NCI-H187 (cell line): ENCODE measurements at regions not wholly inside any gene's neighbourhood (a gene's known extent, or its start where the extent isn't known, plus 50 kb on each side); places are given as distances from the start of the nearest gene placed in this dataset.

Source experiments
- DNase-seq, 2 experiments: peaks; one replicate each; lab custom pipeline; 2025; lab: John Stamatoyannopoulos, UW

DNA sequence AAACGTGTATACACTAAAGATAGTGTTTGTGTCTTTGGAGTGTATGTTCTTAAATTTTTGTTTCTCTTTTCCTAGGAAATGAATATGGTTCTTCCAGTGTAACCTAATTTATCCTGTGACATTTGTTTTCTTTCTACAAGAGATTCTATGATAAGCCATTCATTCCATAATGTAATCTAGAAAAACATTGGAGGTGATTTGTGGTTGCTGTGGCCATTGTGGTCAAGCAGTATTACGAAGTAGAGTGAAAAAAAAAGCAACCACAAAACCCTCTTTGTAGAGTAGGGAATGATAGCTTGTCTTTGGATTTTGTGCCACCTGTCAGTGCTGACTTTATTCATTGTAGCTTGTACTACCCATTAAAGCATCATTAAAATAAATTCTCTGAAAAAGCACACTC, 1209.6 kb downstream of the ZPLD1 start:
- DNase-seq, result no peak

DNA sequence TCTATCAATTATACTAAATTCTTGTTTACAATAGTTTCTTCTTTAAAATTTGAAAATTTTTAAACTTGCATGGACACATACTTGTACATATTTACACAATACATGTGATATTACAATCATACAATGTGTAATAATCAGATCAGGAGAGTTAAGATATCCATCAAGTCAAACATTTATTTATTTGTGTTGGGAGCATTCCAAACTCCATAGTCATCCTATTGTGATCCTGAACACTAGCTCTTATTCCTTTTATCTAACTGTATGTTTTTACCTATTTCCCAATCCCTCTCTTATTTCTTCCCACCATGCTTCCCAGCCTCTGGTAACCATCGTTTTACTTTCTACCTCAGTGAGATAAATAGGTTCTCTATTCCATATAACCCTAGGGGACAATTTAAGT, 1219.2 kb downstream of the ZPLD1 start:
- DNase-seq, result no peak

DNA sequence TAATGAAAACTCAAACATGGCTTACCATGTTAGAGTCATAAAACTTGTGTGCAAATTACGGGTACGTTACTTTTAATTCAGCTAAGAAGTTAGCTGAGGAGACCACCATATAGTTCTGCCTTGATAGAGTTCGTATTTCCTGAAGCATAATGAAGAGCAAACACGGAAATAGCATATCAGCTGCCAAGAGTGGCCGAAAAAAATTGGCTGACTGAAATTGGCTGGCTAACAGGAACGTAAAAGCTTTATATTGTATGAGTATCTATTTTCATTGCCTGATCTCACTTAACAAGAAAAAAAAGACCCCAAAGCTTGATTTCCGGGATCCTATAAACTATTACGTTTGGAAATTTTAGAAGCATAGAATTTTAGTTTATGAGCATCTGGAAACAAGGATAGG, 1222.9 kb downstream of the ZPLD1 start:
- no peak for DNase-seq

DNA sequence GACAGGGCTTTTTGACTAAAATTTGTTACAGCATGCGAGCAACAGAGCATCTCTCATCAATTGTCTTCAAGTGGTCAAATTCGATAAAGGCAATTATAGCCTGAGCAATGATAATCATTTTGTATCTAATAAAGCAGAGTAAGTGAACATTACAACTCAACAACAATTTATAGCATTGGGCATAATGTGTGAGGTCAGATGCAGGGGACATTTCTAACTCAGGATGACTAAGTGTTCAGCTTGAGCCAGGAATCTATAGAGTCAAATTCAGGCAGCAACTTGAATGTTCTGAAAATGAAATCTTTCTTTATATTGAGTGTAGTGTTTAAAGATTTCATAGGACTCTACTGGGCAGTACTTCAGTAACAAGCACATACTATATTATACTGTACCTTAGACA, 1226.0 kb downstream of the ZPLD1 start:
- DNase-seq, result no peak

DNA sequence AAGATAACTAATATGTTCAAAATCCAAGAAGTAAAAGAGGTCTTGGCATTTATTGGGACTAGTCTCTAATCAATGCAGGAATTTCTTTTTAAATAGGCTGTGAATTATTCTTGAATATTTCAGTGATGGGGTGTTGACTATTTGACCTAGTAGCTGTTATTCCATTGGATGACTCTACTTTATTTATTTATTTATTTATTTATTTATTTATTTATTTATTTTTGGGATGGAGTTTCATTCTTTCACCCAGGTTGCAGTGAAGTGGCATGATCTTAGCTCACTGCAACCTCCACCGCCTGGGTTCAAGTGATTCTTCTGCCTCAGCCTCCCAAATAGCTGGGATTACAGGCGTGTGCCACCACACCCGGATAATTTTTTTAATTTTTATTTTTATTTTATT, 1227.8 kb downstream of the ZPLD1 start:
- DNase-seq, result no peak

DNA sequence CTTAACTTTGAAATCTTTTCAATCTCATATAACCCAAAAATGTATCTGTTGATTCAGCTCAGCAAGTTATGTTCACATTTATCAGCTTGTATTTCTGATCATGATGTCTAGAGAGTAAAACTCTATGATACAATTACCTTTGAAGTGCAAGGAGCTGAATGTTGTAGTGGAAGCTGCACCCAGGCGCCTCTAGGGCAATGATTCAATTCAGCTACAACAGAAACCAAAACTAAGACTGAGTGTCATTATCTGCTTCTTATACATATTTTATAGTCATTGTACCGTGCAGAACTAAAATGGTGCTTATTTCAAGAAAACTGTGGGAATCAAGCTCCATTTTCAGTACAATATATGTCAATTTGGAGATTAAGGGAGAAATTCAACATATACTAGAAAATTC, 1237.5 kb downstream of the ZPLD1 start:
- DNase-seq, result no peak

- no peak for DNase-seq
Observed at GRCh38 chr3:103684904-103685303, 1250.1 kb downstream of the ZPLD1 start.

DNA sequence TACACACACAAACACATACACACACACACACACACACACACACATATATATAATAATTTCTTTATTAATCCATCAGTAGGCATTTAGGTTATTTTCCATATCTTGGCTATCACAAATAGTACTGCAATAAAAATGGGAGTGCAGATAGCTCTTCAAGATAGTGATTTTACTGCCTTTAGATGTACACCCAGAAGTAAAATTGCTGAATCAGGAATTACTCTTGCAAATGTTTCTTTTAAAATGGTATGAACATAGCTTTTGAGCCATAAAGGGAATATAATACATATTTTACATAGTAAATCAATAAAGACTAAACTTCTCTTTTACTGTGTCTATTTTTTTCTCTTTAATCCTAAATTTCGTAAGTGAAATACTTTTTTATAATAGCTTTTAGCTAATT, 1251.1 kb downstream of the ZPLD1 start:
- DNase-seq, result no peak

- no peak for DNase-seq
Observed at GRCh38 chr3:103690536-103690935, 1255.7 kb downstream of the ZPLD1 start.

DNA sequence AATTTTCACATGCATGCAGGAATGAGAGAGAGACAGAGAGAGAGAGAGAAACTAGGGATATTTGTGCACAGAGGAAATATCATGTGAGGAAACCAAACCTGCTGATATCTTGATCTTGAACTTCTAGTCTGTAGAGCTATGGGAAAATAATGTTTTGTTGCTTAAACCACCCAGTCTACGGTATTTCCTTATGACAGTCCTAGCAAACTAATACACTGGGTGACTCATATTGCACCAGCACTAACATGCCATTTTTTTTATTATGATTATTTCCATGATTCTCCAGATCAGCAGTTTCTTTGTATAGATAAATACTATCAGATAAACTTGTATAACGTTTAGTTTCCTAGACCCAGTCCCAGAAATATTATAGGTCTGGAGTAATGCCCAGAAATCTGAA, 1259.0 kb downstream of the ZPLD1 start:
- no peak for DNase-seq

GRCh38 chr3:103698646-103699045, 1263.8 kb downstream of the ZPLD1 start:
- DNase-seq, result no peak

DNA sequence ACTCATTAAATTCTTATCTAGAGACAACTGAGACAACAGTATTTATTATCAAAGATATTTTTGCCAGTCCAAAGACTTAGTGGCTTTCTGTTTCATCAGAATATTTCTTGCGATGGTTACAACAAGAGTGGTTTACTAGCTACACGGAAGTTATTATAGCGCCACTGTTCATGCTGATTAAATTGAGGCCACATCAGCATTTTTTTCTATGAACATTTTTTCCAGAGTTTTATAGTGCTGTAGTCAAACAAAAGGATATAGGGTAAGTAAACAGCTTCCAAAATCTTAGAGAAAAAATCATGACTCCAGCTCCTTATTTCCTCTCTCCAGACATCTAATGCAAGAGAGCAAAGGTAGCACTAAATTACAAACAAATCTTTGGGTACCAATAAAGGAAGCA, 1264.4 kb downstream of the ZPLD1 start:
- no peak for DNase-seq

DNA sequence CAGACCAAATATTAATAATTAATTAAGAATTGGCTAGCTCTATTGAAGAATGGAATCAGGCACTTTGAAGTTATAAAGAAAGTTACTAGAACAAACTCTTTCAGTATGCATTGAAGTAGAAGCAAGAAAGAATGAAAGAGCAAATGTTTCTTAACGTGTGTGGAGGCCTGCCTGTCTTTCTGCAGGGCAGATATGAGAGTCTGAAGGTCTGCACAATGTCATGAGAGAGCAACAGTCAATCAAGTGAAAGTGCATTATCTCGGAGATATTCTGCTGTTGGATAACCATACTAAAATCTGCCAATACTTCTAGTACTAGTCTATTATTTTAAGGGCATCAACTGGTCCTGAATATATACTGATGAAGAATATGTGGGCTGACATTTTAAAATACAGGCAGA, 1270.8 kb downstream of the ZPLD1 start:
- no peak for DNase-seq

DNA sequence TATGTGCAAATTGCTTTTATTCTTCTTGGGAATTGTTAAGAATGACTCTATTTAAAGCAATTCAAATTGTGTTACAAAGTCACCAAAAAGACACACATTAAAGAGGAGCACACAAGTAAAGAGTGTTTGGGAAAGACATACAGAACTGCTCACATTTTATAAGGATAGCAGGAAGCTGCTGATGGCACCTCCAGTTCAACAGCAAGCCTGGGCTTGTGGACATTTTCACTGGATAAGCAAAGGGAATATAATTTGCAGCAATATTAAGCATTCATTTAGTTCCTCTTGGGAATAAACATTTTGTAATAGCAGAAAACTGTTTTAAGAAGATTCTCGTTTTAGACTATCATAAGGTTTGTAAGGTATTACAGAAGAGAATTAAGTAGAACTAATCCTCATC, 1271.9 kb downstream of the ZPLD1 start:
- no peak for DNase-seq

DNA sequence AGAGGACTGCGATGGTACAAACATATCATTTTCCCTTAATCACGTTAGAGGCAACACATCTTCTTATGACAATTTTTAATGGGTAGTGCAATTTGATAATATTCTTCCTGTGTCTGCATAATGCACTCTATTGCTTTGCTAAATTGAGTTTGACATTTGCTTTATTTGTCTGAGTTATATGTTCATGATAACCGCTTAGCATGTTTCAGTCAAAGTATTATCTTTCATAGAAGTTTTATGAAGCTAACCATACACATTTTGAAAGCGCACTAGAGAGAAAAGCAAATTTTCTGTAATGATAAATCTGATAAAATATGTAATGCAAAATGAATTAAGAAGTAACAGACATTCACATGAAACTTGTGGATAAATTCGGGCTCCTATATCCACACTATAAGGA, 1276.9 kb downstream of the ZPLD1 start:
- no peak for DNase-seq

DNA sequence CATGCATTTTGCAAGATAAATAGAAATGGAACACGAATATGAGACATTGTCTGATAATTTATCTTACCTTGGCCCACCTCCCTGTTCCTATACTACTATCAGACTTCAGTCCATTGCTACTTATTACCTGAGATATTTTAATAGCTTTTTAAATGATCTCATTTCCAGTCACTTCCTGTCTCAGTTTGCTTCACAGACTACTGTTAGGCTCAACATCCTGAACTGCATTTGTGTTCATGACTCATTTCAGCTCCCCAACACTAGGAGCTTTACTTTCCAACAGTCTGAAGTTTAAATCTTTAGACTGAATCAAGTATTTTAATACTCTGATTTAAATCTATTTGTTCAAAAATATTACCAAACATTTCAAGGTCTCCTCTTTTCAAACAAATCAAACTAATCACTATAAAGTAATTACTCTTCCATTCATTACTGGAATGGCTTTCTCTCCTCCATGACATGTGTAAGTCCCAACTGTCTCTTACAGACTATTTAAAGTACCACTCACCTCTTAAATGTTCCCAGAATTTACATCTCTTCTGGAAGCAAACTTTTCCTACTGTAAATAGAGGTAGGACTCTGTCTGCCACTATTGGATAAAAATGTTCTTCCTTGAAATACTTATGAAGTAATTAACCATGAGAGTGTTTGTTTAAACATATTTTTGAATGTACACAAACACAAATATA, 1277.6 kb downstream of the ZPLD1 start:
- no peak for DNase-seq

DNA sequence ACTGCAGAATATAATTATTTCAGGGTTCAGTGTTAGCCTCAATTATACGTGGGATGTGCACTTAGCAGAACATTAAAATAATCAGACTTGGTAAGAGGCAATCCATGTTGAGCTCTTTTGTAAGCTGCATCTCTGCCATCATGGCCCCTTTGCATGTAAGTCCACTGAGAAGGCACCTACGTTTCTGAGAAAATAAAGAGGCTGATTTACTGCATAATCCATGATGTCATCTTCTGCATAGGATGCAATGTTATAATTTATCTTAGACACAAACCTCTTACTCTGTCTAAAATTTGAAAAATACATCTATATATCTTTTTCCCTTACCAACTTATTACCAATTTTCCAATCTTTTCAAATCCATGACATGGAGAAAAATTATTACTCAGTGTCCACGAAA, 1294.7 kb downstream of the ZPLD1 start:
- DNase-seq, result no peak

DNA sequence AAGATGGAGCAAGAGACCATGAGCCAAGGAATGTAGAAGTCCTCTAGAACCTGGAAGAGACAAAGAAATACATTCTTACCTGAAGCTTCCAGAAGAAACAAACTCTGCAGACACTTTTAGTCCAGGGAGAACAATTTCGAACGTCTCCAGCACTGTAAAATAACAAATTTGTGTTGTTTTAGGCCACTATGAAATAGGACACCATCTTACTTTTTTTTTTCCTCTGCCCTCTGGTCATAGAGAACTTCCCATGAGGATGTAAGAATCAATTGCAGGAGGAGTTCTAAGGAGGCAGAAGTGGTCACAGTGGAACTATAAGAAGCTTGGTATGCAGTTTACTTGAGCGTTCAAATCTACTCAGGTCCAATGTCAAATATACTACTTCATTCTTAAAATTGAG, 1295.9 kb downstream of the ZPLD1 start:
- DNase-seq, result no peak

DNA sequence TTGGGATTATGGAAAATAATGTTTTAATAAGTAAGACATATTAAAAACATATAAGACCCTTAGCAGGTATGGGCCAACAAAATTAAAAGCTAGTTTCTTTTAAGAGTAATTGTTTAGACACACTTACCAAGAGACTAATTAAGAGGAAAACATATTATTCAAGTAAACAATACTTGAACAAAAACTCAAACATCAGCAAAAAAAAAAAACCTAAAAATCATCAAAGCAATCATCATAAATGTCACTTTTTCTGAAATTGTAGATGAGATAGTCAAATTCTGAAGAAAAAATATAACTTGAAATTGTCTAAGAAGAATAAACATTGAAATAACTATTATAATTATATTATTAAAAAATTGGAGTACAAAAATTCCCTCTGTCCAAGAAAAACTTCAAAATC, 1318.2 kb downstream of the ZPLD1 start:
- DNase-seq, result no peak

DNA sequence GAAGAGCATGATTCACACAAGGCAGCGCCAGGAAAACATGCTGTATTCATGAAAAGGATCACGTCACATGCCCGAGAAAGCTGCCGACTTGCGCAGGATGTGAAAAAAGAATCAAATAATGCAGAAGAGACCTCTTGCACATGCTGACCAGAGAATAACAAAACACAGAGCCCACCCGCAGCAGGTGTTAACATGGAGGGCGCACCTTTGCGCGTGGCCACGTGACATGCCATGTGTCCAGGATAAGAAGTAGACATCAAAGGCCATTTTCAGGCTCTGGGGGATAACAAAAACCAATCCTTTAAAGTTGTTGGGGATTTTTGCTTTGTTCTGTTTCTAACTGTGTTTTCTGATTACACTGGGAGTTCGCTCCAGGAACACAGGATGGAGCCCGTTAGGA, 1332.8 kb downstream of the ZPLD1 start:
- DNase-seq, result no peak

DNA sequence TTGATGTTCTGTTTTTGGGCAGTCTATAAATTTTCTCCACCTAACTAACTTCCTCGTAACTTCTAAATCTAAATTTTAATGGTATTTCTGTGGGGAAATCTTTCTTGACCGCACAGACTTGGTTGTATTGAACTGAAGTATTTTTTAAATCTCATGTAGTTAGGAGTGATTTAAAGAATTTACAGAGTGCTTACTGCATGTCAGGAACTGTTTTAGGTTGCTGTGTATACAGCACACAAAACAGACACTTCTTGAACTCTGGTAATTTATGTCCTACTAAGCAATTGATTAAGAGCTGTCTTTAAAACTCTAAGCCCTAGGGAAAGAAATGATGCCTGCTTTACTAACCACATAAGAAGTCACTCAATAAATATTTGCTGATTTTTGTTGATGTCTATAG, 1350.2 kb downstream of the ZPLD1 start:
- DNase-seq, result no peak

GRCh38 chr3:103785537-103785936, 1350.7 kb downstream of the ZPLD1 start:
- no peak for DNase-seq

DNA sequence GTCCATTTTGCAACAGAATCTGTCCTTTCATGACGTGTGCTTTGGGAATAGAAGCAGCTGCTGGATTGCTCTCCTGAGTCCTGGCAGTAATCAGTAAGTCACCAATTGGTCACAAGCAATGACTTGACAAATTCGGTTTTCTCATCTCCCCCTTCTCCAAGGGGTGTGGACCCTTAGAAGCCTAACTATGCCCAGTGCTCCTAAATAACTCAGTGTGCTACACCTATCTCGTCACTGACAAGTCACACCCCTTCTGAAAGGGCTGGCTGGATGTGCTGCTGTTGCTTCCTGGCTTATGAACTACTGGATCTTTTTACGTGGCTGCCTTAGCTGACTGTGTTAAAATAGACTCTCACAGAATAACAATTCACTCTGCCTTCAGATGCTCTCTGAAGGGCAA, 1351.5 kb downstream of the ZPLD1 start:
- DNase-seq, result no peak

GRCh38 chr3:103787164-103787871, 1352.5 kb downstream of the ZPLD1 start:
- no peak for DNase-seq
